HG03045 (cell line): ENCODE measurements at regions not wholly inside any gene's neighbourhood (a gene's known extent, or its start where the extent isn't known, plus 50 kb on each side); places are given as distances from the start of the nearest gene placed in this dataset.
"Not testable (repeated sequence)": the region's sequence is repeated elsewhere in the genome, so short reads cannot be mapped to it uniquely, and the experiment has no call there.

Source experiments
- ATAC-seq: cut with Tn5 transposase; IDR thresholded peaks from one replicate; pipeline ENCODE4 v1.9.1; 2021; ENCODE audit warnings: mild to moderate bottlenecking, moderate library complexity; ENCODE audit not compliant: unreplicated experiment

GRCh38 chr2:47728551-47728950, 54.4 kb upstream of the MSH6 start:
- no peak for ATAC-seq

GRCh38 chr2:47727956-47728355, 55.0 kb upstream of the MSH6 start:
- no peak for ATAC-seq

- not testable (repeated sequence) for ATAC-seq
These were observed 56.0 kb upstream of the MSH6 start for GRCh38 chr2:47726978-47727377.

- no peak for ATAC-seq
These were observed 57.1 kb upstream of the MSH6 start for GRCh38 chr2:47725808-47726207.

GRCh38 chr2:47724221-47724981, 58.5 kb upstream of the MSH6 start:
- peak; percentile 83 for ATAC-seq

- no peak for ATAC-seq
These were observed 61.6 kb upstream of the MSH6 start for GRCh38 chr2:47721296-47721695.

GRCh38 chr2:47720559-47720958, 62.4 kb upstream of the MSH6 start:
- no peak for ATAC-seq

- ATAC-seq = no peak
These were observed 62.9 kb upstream of the MSH6 start for GRCh38 chr2:47720036-47720435.

- peak; percentile 41 for ATAC-seq
These were observed 63.8 kb upstream of the MSH6 start for GRCh38 chr2:47719099-47719498.

- ATAC-seq = not testable (repeated sequence)
These were observed 66.6 kb upstream of the MSH6 start for GRCh38 chr2:47716307-47716706.

- no peak for ATAC-seq
These were observed 67.4 kb upstream of the MSH6 start for GRCh38 chr2:47715552-47715951.

GRCh38 chr2:47708801-47709499, 74.0 kb upstream of the MSH6 start:
- ATAC-seq = peak; percentile 61

- no peak for ATAC-seq
These were observed 78.7 kb upstream of the MSH6 start for GRCh38 chr2:47704287-47704686.

- ATAC-seq = no peak
These were observed 83.3 kb upstream of the MSH6 start for GRCh38 chr2:47699533-47700215.

- not testable (repeated sequence) for ATAC-seq
These were observed 84.4 kb upstream of the MSH6 start for GRCh38 chr2:47698436-47698972.

GRCh38 chr2:47697681-47698435, 85.1 kb upstream of the MSH6 start:
- not testable (repeated sequence) for ATAC-seq

GRCh38 chr2:47697000-47697601, 85.8 kb upstream of the MSH6 start:
- peak; percentile 79 for ATAC-seq

GRCh38 chr2:47696478-47696831, 86.5 kb upstream of the MSH6 start:
- ATAC-seq = no peak

- ATAC-seq = no peak
These were observed 87.0 kb upstream of the MSH6 start for GRCh38 chr2:47695800-47696477.

- not testable (repeated sequence) for ATAC-seq
These were observed 88.5 kb upstream of the MSH6 start for GRCh38 chr2:47694451-47694850.
